ENCODE measurements at regions not wholly inside any gene's neighbourhood (a gene's known extent, or its start where the extent isn't known, plus 50 kb on each side); places are given as distances from the start of the nearest gene placed in this dataset.

- FAIRE-seq = no peak
Measured at GRCh38 chr14:65286443-65286842, 126.1 kb upstream of the FUT8 start.

GRCh38 chr14:65287264-65288131 lies 125.0 kb upstream of the FUT8 start:
- FAIRE-seq = no peak

- no peak for FAIRE-seq
Measured at GRCh38 chr14:65290830-65291229, 121.7 kb upstream of the FUT8 start.

- FAIRE-seq = no peak
Measured at GRCh38 chr14:65291531-65291930, 121.0 kb upstream of the FUT8 start.

GRCh38 chr14:65294816-65295215 lies 117.7 kb upstream of the FUT8 start:
- FAIRE-seq = no peak

- no peak for FAIRE-seq
Measured at GRCh38 chr14:65296402-65296801, 116.1 kb upstream of the FUT8 start.

GRCh38 chr14:65296876-65297275 lies 115.7 kb upstream of the FUT8 start:
- no peak for FAIRE-seq

GRCh38 chr14:65297744-65298143 lies 114.8 kb upstream of the FUT8 start:
- no peak for FAIRE-seq

- FAIRE-seq = no peak
Measured at GRCh38 chr14:65299826-65300225, 112.7 kb upstream of the FUT8 start.

- FAIRE-seq = no peak
Measured at GRCh38 chr14:65301862-65302539, 110.5 kb upstream of the FUT8 start.

GRCh38 chr14:65302571-65303189 lies 109.8 kb upstream of the FUT8 start:
- FAIRE-seq = no peak

- FAIRE-seq = no peak
Measured at GRCh38 chr14:65303190-65303898, 109.2 kb upstream of the FUT8 start.

GRCh38 chr14:65303899-65304222 lies 108.7 kb upstream of the FUT8 start:
- FAIRE-seq = no peak

GRCh38 chr14:65304239-65304638 lies 108.3 kb upstream of the FUT8 start:
- no peak for FAIRE-seq

GRCh38 chr14:65304963-65305362 lies 107.6 kb upstream of the FUT8 start:
- FAIRE-seq = no peak

- FAIRE-seq = no peak
Measured at GRCh38 chr14:65308536-65308935, 104.0 kb upstream of the FUT8 start.

- FAIRE-seq = no peak
Measured at GRCh38 chr14:65310568-65310967, 102.0 kb upstream of the FUT8 start.

GRCh38 chr14:65312859-65313258 lies 99.7 kb upstream of the FUT8 start:
- FAIRE-seq = no peak

GRCh38 chr14:65318636-65319506 lies 93.7 kb upstream of the FUT8 start:
- FAIRE-seq = no peak

GRCh38 chr14:65320661-65321308 lies 91.7 kb upstream of the FUT8 start:
- FAIRE-seq = no peak

GRCh38 chr14:65321370-65321875 lies 91.1 kb upstream of the FUT8 start:
- no peak for FAIRE-seq

- FAIRE-seq = no peak
Measured at GRCh38 chr14:65329481-65329880, 83.0 kb upstream of the FUT8 start.

Data from G401.6 (cell line).